ENCODE measurements at regions not wholly inside any gene's neighbourhood (a gene's known extent, or its start where the extent isn't known, plus 50 kb on each side); places are given as distances from the start of the nearest gene placed in this dataset.
A peak's percentile ranks its signal among the peaks of the same experiment; 100 is the strongest.

DNA sequence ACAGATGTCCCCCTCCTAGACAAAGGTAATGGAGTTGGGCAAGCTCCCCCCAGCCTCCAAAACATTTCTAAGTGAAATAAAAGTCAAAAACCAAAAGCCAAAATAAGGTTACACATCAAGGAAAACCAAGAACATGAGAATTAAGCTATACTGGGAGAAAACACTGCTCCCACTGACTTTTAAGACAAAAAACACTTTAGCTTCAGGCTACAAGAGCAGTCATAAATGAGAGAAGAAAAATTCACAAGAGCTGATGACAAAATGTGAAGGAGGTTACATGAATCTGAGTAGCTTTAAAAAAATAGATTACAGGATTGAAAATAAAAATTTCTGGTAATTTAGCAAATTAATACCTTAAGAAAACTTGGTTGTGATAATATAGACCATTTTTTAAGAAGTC, 1370.3 kb upstream of the CDH9 start:
- TF ChIP-seq, protein P1, sequence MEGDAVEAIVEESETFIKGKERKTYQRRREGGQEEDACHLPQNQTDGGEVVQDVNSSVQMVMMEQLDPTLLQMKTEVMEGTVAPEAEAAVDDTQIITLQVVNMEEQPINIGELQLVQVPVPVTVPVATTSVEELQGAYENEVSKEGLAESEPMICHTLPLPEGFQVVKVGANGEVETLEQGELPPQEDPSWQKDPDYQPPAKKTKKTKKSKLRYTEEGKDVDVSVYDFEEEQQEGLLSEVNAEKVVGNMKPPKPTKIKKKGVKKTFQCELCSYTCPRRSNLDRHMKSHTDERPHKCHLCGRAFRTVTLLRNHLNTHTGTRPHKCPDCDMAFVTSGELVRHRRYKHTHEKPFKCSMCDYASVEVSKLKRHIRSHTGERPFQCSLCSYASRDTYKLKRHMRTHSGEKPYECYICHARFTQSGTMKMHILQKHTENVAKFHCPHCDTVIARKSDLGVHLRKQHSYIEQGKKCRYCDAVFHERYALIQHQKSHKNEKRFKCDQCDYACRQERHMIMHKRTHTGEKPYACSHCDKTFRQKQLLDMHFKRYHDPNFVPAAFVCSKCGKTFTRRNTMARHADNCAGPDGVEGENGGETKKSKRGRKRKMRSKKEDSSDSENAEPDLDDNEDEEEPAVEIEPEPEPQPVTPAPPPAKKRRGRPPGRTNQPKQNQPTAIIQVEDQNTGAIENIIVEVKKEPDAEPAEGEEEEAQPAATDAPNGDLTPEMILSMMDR (IDR thresholded peaks at IDR 0.05; ENCODE audit: unreplicated experiment), result no peak
- intact Hi-C loops (cut with micrococcal nuclease; ENCODE audit: unreplicated experiment), result no loop called here
- Mint-ChIP-seq H3K4me1 (ENCODE audit: low read depth, unreplicated experiment) (no peaks in the 10 kb centered on the region), H3K36me3 (ENCODE audit: insufficient read depth, unreplicated experiment) (no peaks in the 10 kb centered on the region), H3K9me3 (ENCODE audit: low read depth, unreplicated experiment) (peaks cover 12% of the 10 kb centered on the region), H3K27ac (ENCODE audit: unreplicated experiment) (no peak overlapping the region), H3K27me3 (ENCODE audit: unreplicated experiment) (no peaks in the 10 kb centered on the region), H3K4me3 (ENCODE audit: low read depth, unreplicated experiment) (no peak overlapping the region)
- CTCF ChIA-PET, result no interaction called here
- no TSS peak for BruUV-seq (replicated peaks)
- DNase-seq, result no peak

DNA sequence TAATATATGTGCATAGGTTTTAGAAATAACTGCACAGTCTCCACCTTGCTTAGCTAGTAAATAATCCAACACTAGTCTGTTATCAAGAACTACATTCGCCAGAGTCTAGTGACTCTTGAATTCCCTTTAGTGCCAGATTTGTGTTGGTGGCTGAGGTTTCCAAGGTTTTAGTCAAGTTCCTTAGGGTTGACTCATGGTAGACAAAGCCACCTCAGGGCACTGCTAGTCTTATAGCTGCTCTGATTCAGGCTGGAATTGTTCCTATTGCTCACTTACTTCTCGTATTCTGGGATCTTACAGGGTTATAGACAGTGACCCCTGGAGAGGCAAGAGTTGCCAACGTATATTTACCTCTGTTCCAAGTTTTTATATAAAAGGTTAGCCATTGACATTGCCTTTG, 1369.8 kb upstream of the CDH9 start:
- BruUV-seq (replicated peaks), result no TSS peak
- intact Hi-C loops (cut with micrococcal nuclease; ENCODE audit: unreplicated experiment), result no loop called here
- H3K27ac Mint-ChIP-seq (ENCODE audit: unreplicated experiment), result no peak overlapping the region
- H3K4me3 Mint-ChIP-seq (ENCODE audit: low read depth, unreplicated experiment), result no peak overlapping the region
- H3K27me3 Mint-ChIP-seq (ENCODE audit: unreplicated experiment), result no peaks in the 10 kb centered on the region
- CTCF ChIA-PET, result no interaction called here
- TF ChIP-seq, protein P1 (IDR thresholded peaks at IDR 0.05; ENCODE audit: unreplicated experiment), result no peak
- DNase-seq, result peak; percentile 9
- peaks cover 10% of the 10 kb centered on the region for H3K9me3 Mint-ChIP-seq (ENCODE audit: low read depth, unreplicated experiment)
- H3K4me1 Mint-ChIP-seq (ENCODE audit: low read depth, unreplicated experiment), result no peaks in the 10 kb centered on the region
- H3K36me3 Mint-ChIP-seq (ENCODE audit: insufficient read depth, unreplicated experiment), result no peaks in the 10 kb centered on the region

DNA sequence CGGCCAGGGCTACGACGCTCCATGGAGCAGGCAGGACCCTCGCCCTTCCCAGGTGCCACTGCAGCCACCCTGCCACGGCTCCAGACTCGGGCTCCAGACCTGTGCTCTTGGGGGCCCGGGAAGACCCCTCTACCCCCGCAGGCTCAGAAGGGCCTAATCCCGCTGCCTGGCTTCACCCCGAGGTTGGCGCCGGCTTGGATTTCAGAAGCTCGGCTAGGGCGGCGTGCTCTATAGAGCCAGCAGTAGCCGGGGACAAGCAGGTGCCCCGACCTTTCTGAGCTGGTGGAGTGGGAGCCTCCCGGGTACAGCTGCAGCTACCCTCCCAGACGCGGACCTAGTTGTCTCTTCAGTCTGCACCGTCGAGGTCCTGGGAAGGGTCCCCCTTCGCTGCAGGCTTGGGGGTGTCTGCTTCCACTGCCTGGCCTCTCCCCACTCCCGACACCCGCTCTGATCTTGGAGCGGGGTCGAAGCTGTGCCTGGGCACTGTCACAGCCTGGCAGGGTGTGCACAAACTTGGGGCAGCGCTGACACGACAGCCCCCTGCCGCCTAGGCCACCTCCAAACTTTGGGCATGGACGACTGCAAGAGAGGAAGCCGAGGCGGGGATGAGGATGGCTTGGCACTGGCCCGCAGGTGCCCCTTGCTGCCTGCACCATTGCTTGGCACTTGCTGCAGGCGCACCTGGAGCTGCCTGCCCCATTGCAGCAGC, 1366.1 kb upstream of the CDH9 start:
- TF ChIP-seq, protein P1 (IDR thresholded peaks at IDR 0.05; ENCODE audit: unreplicated experiment), result no peak
- intact Hi-C loops (cut with micrococcal nuclease; ENCODE audit: unreplicated experiment), result no loop called here
- no peaks in the 10 kb centered on the region for H3K36me3 Mint-ChIP-seq (ENCODE audit: insufficient read depth, unreplicated experiment)
- no peak for DNase-seq
- H3K4me3 Mint-ChIP-seq (ENCODE audit: low read depth, unreplicated experiment), result no peak overlapping the region
- H3K4me1 Mint-ChIP-seq (ENCODE audit: low read depth, unreplicated experiment), result no peaks in the 10 kb centered on the region
- BruUV-seq (replicated peaks), result no TSS peak
- no peaks in the 10 kb centered on the region for H3K27me3 Mint-ChIP-seq (ENCODE audit: unreplicated experiment)
- H3K9me3 Mint-ChIP-seq (ENCODE audit: low read depth, unreplicated experiment), result peaks cover 11% of the 10 kb centered on the region
- no peak overlapping the region for H3K27ac Mint-ChIP-seq (ENCODE audit: unreplicated experiment)
- CTCF ChIA-PET, result interaction anchor here (0.6 kb wide), 1 partner anchor 425 kb away, joined by 4 read pairs; no protein-coding TSS in a partner anchor

DNA sequence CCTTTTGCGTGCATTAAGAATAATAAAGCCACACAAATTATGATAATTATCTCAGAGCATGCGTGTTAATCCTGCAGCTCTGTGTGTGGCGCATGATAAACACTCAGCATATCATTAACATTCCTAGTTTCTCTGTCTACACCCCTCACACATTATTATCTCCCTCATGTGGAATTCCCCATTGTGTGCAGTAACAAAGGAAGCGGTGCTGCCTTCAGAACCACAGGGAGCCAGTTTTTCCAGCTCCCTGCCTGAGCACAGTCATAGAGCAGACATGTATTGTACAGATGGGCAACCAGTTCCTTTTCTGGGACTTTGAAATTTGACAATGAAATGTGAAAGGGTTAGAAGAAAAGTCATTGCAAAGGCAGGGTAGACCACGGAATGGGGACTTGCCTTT, 1365.5 kb upstream of the CDH9 start:
- CTCF ChIA-PET, result interaction anchor here (0.5 to 0.6 kb wide), 2 partner anchors 424 to 536 kb away, joined by 4 read pairs; no protein-coding TSS in a partner anchor

More for the DNA sequence above, 1365.5 kb upstream of the CDH9 start:
- TF ChIP-seq, protein P1 (IDR thresholded peaks at IDR 0.05; ENCODE audit: unreplicated experiment), result no peak
- Mint-ChIP-seq H3K36me3 (ENCODE audit: insufficient read depth, unreplicated experiment) (no peaks in the 10 kb centered on the region), H3K27me3 (ENCODE audit: unreplicated experiment) (no peaks in the 10 kb centered on the region), H3K4me3 (ENCODE audit: low read depth, unreplicated experiment) (no peak overlapping the region), H3K9me3 (ENCODE audit: low read depth, unreplicated experiment) (peaks cover 11% of the 10 kb centered on the region), H3K4me1 (ENCODE audit: low read depth, unreplicated experiment) (no peaks in the 10 kb centered on the region), H3K27ac (ENCODE audit: unreplicated experiment) (no peak overlapping the region)
- DNase-seq, result peak; percentile 7
- BruUV-seq (replicated peaks), result no TSS peak
- intact Hi-C loops (cut with micrococcal nuclease; ENCODE audit: unreplicated experiment), result no loop called here
